SK-N-SH (cell line): ENCODE measurements at regions not wholly inside any gene's neighbourhood (a gene's known extent, or its start where the extent isn't known, plus 50 kb on each side); places are given as distances from the start of the nearest gene placed in this dataset.

Source experiments
- CTCF ChIA-PET: fragments of 300-600, 350-600 bp; formaldehyde crosslinking; extraction: SDS; loops from one replicate; lab custom pipeline; 2021; lab: Yijun Ruan, JAX
- POLR2A ChIA-PET: fragments of 350-600 bp; sonication (Branson Sonifier 250); formaldehyde crosslinking; extraction: SDS; loops from one replicate; lab custom pipeline; 2020; ENCODE audit warnings: antibody characterized with exemption, inconsistent platforms; lab: Yijun Ruan, JAX
- DNase-seq: peaks from one replicate; pipeline ENCODE4 v3.0.0; 2012
- H2AFZ ChIP-seq: fragments of 200-600 bp; sonication (generic); 2 replicates; pipeline ENCODE4 v1.8.1; 2016; ENCODE audit warnings: antibody characterized with exemption, mild to moderate bottlenecking, low read depth
- H3F3A ChIP-seq: fragments of 200-600 bp; sonication (generic); replicated peaks from 2 replicates; pipeline ENCODE3; 2016; ENCODE audit warnings: antibody characterized with exemption, mild to moderate bottlenecking; ENCODE audit not compliant: insufficient read depth
- H3K27ac ChIP-seq, 2 experiments: fragments of 200-500 bp in 1 of 2; fragments of 200-600 bp in 1 of 2; sonication (Bioruptor generic) in 1 of 2; sonication (generic), shearing (Covaris generic) in 1 of 2; 2 replicates each; pipeline versions ENCODE4 v1.5.1 to v1.6.1; 2014 to 2016; ENCODE audit warnings: low read depth in 2 of 2, inconsistent platforms in 1 of 2, low read length in 1 of 2, mild to moderate bottlenecking in 1 of 2, mixed read lengths in 1 of 2
- H3K27me3 ChIP-seq: fragments of 200-600 bp; sonication (generic), shearing (Covaris generic); 2 replicates; pipeline ENCODE4 v1.6.1; 2016; ENCODE audit warnings: mixed run types; ENCODE audit not compliant: insufficient read depth
- H3K36me3 ChIP-seq, 2 experiments: fragments of 200-500 bp in 1 of 2; fragments of 200-600 bp in 1 of 2; sonication (Bioruptor generic) in 1 of 2; sonication (generic) in 1 of 2; replicated peaks in 1 of 2; 2 replicates each; pipeline versions ENCODE3 to v1.5.1; 2014 to 2016; ENCODE audit warnings: low read length in 1 of 2, mild to moderate bottlenecking in 1 of 2; ENCODE audit not compliant: insufficient read depth in 2 of 2, control insufficient read depth in 1 of 2
- H3K4me1 ChIP-seq, 2 experiments: fragments of 200-500 bp in 1 of 2; fragments of 200-600 bp in 1 of 2; sonication (Bioruptor generic) in 1 of 2; sonication (generic), shearing (Covaris generic) in 1 of 2; 2 replicates each; pipeline versions ENCODE4 v1.5.1 to v1.6.1; 2014 to 2016; ENCODE audit warnings: low read depth in 1 of 2, low read length in 1 of 2, mixed run types in 1 of 2; ENCODE audit not compliant: insufficient read depth in 2 of 2, control insufficient read depth in 1 of 2
- H3K4me2 ChIP-seq: fragments of 200-600 bp; sonication (generic), shearing (Covaris generic); 2 replicates; pipeline ENCODE4 v1.6.1; 2017; ENCODE audit warnings: mixed run types
- H3K4me3 ChIP-seq, 2 experiments: fragments of 200-500 bp in 1 of 2; fragments of 200-600 bp in 1 of 2; sonication (Bioruptor generic) in 1 of 2; sonication (generic), shearing (Covaris generic) in 1 of 2; 2 replicates each; pipeline versions ENCODE4 v1.5.1 to v1.8.1; 2014 to 2016; ENCODE audit warnings: low read depth in 2 of 2, inconsistent platforms in 1 of 2, low read length in 1 of 2, mild to moderate bottlenecking in 1 of 2, mixed read lengths in 1 of 2, moderate library complexity in 1 of 2
- H3K79me2 ChIP-seq: fragments of 200-600 bp; sonication (generic); 2 replicates; pipeline ENCODE4 v1.8.1; 2017; ENCODE audit warnings: mild to moderate bottlenecking; ENCODE audit not compliant: insufficient read depth
- H3K9ac ChIP-seq: fragments of 200-600 bp; sonication (generic); 2 replicates; pipeline ENCODE4 v1.6.1; 2017; ENCODE audit warnings: mixed run types
- H3K9me2 ChIP-seq: fragments of 200-600 bp; sonication (generic); 2 replicates; pipeline ENCODE4 v1.6.1; 2017; ENCODE audit warnings: mixed run types
- H3K9me3 ChIP-seq: fragments of 200-600 bp; sonication (generic); 2 replicates; pipeline ENCODE4 v1.6.1; 2017; ENCODE audit warnings: mixed run types, mild to moderate bottlenecking, moderate library complexity
- H4K20me1 ChIP-seq: fragments of 200-600 bp; sonication (generic); 2 replicates; pipeline ENCODE4 v1.6.1; 2017; ENCODE audit warnings: mild to moderate bottlenecking, mixed run types; ENCODE audit not compliant: insufficient read depth
- EP300 ChIP-seq, 2 experiments: IDR thresholded peaks; 2 replicates each; pipeline versions ENCODE4 v1.4.0 to v1.6.1; 2012; ENCODE audit warnings: borderline replicate concordance in 1 of 2, low read depth in 1 of 2, low read length in 1 of 2
- EZH2phosphoT487 ChIP-seq: fragments of 200-600 bp; sonication (generic); IDR thresholded peaks from 2 replicates; pipeline ENCODE4 v1.6.1; 2017; ENCODE audit warnings: low read depth, mixed run types, mild to moderate bottlenecking, antibody characterized with exemption, moderate library complexity, borderline replicate concordance
- FOXJ3 ChIP-seq: sonication (generic); formaldehyde crosslinking; IDR thresholded peaks from 2 replicates; pipeline ENCODE4 v1.5.1; 2020; ENCODE audit warnings: mild to moderate bottlenecking, missing genetic modification reagents
- GABPA ChIP-seq: IDR thresholded peaks from 2 replicates; pipeline ENCODE4 v1.4.0; 2012; ENCODE audit warnings: low read depth, mild to moderate bottlenecking
- GATA2 ChIP-seq: sonication (generic); formaldehyde crosslinking; IDR thresholded peaks from 2 replicates; pipeline ENCODE4 v1.5.0; 2020; ENCODE audit warnings: mild to moderate bottlenecking, missing genetic modification reagents
- IRF3 ChIP-seq: fragments of 150-350 bp; IDR thresholded peaks from 2 replicates; pipeline ENCODE4 v1.6.1; 2016; ENCODE audit warnings: mild to moderate bottlenecking, low read depth, low read length
- MAX ChIP-seq: IDR thresholded peaks from 2 replicates; pipeline ENCODE4 v1.4.0; 2012; ENCODE audit warnings: low read depth
- MEF2A ChIP-seq: IDR thresholded peaks from 2 replicates; pipeline ENCODE4 v1.4.0; 2012; ENCODE audit warnings: low read depth, borderline replicate concordance
- PBX3 ChIP-seq: IDR thresholded peaks from 2 replicates; pipeline ENCODE4; 2012
- POLR2AphosphoS5 ChIP-seq: IDR thresholded peaks from 2 replicates; pipeline ENCODE4 v1.6.1; 2012; ENCODE audit warnings: low read depth, low read length
- RAD21 ChIP-seq: IDR thresholded peaks from 2 replicates; pipeline ENCODE4 v1.6.1; 2012; ENCODE audit warnings: mild to moderate bottlenecking, low read length
- RCOR1 ChIP-seq: fragments of 150-350 bp; IDR thresholded peaks from 2 replicates; pipeline ENCODE4 v1.6.1; 2017; ENCODE audit warnings: antibody characterized with exemption, low read length
- SIN3A ChIP-seq: IDR thresholded peaks from 2 replicates; pipeline ENCODE4 v1.6.1; 2012; ENCODE audit warnings: low read depth, mild to moderate bottlenecking, low read length, moderate library complexity, borderline replicate concordance
- SMC3 ChIP-seq: IDR thresholded peaks from 2 replicates; pipeline ENCODE4 v1.6.1; 2012; ENCODE audit warnings: low read depth, low read length, improper control_type of control experiment
- TCF12 ChIP-seq: IDR thresholded peaks from 2 replicates; pipeline ENCODE4 v1.4.0; 2012
- ZBTB33 ChIP-seq: IDR thresholded peaks from 2 replicates; pipeline ENCODE4 v1.4.0; 2012; ENCODE audit warnings: low read depth, borderline replicate concordance

GRCh38 chr16:65297453-65297852, 175.6 kb upstream of the CDH11 start:
- POLR2A ChIA-PET: no interaction called here
- no peaks in the 10 kb centered on the region for H3K27me3 ChIP-seq
- no peaks in the 10 kb centered on the region for H3K9me3 ChIP-seq
- CTCF ChIA-PET: no interaction called here
- TF ChIP-seq MEF2A: no peak
- no peak for TF ChIP-seq POLR2AphosphoS5
- TF ChIP-seq GATA2: no peak
- no peak for TF ChIP-seq FOXJ3 (CRISPR knock-in tag)
- TF ChIP-seq PBX3: no peak
- no peak for TF ChIP-seq EZH2phosphoT487
- TF ChIP-seq MAX: no peak
- no peak for TF ChIP-seq RAD21
- no peak for TF ChIP-seq TCF12
- TF ChIP-seq ZBTB33: no peak
- TF ChIP-seq RCOR1: no peak
- no peak for TF ChIP-seq IRF3
- TF ChIP-seq SIN3A: no peak
- no peak for TF ChIP-seq GABPA
- TF ChIP-seq SMC3: no peak
- no peak for TF ChIP-seq EP300 (IDR thresholded peaks at IDR 0.05; ENCODE audit: borderline replicate concordance in 1 of 2, low read depth in 1 of 2, low read length in 1 of 2)
- TF ChIP-seq, all 33 proteins: peak for 0
- Histone ChIP-seq H2AFZ (no peak overlapping the region), H3K27ac (no peak overlapping the region), H3K4me3 (no peak overlapping the region), H3K36me3 (no peaks in the 10 kb centered on the region), H3F3A (no peaks in the 10 kb centered on the region), H3K4me1 (no peaks in the 10 kb centered on the region), H3K9ac (no peak overlapping the region), H3K79me2 (no peaks in the 10 kb centered on the region), H3K4me2 (no peak overlapping the region), H4K20me1 (no peaks in the 10 kb centered on the region), H3K9me2 (no peaks in the 10 kb centered on the region)
- no peak for DNase-seq
